H1 (cell line): ENCODE measurements at regions not wholly inside any gene's neighbourhood (a gene's known extent, or its start where the extent isn't known, plus 50 kb on each side); places are given as distances from the start of the nearest gene placed in this dataset.

Source experiments
- SAP30 ChIP-seq: fragments of 300-600 bp; sonication (generic); IDR thresholded peaks from 2 replicates; pipeline ENCODE4 v1.7.1; 2012; ENCODE audit warnings: low read length, moderate library complexity, mild to moderate bottlenecking, inconsistent platforms; ENCODE audit not compliant: insufficient read depth, insufficient replicate concordance

GRCh38 chr4:188611143-188611542, 471.9 kb downstream of the TRIML1 start (continued):
- TF ChIP-seq SAP30 = no peak
